ENCODE measurements at regions not wholly inside any gene's neighbourhood (a gene's known extent, or its start where the extent isn't known, plus 50 kb on each side); places are given as distances from the start of the nearest gene placed in this dataset.
"Not testable (repeated sequence)": the region's sequence is repeated elsewhere in the genome, so short reads cannot be mapped to it uniquely, and the experiment has no call there.

GRCh38 chr1:234784108-234784507 is 174.1 kb upstream of the IRF2BP2 start:
- WGBS (ENCODE audit: insufficient coverage), result no CpG with 5 or more reads among the region's 2 CpGs
- not testable (repeated sequence) for DNase-seq; H3K36me3 ChIP-seq (ENCODE audit: control insufficient read depth, insufficient read depth, low read length)

DNA sequence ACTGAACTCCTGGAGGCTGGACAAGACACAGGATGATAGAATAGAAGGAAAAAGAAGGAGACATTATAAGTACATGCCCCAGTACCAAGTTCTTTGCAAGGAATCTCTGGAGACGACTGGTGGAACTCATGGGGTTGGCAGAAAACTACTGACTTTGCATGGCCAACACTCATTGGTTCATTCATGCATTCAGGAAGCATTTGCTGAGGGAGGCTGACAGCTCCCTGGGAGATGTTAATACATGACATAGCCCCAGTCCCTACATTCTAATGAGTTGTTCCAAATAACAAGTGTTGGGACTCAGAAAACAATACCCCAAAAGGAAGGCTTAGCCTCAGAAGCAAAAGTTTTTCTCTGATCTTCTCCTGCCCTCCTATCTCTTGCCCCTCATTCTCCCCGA is 172.8 kb upstream of the IRF2BP2 start:
- Histone ChIP-seq H3K4me3 (ENCODE audit: low read length) (no peak overlapping the region), H3K27ac (ENCODE audit: low read length) (peak overlapping the region; percentile 23), H3K4me1 (ENCODE audit: control insufficient read depth, insufficient read depth, low read length) (peaks cover 24% of the 10 kb centered on the region), H3K9me3 (replicated peaks; ENCODE audit: control insufficient read depth, low read depth, low read length) (no peaks in the 10 kb centered on the region), H3K27me3 (ENCODE audit: control insufficient read depth, insufficient read depth, low read length) (peaks cover 31% of the 10 kb centered on the region), H3K36me3 (ENCODE audit: control insufficient read depth, insufficient read depth, low read length) (no peaks in the 10 kb centered on the region)
- 44% methylated on average over 2 of the region's 2 CpGs for WGBS (ENCODE audit: insufficient coverage)
- no peak for DNase-seq

More at GRCh38 chr1:234784108-234784507, 174.1 kb upstream of the IRF2BP2 start:
- Histone ChIP-seq H3K27me3 (ENCODE audit: control insufficient read depth, insufficient read depth, low read length) (peaks cover 21% of the 10 kb centered on the region), H3K4me1 (ENCODE audit: control insufficient read depth, insufficient read depth, low read length) (peaks cover 24% of the 10 kb centered on the region)
- not testable (repeated sequence) for H3K4me3 ChIP-seq (ENCODE audit: low read length); H3K9me3 ChIP-seq (replicated peaks; ENCODE audit: control insufficient read depth, low read depth, low read length); H3K27ac ChIP-seq (ENCODE audit: low read length)

- peaks cover 25% of the 10 kb centered on the region for H3K4me1 ChIP-seq (ENCODE audit: control insufficient read depth, insufficient read depth, low read length)
- H3K27me3 ChIP-seq (ENCODE audit: control insufficient read depth, insufficient read depth, low read length), result peaks cover 36% of the 10 kb centered on the region
- H3K4me3 ChIP-seq (ENCODE audit: low read length), result no peak overlapping the region
- peak; percentile 91 for DNase-seq
- no peak overlapping the region for H3K27ac ChIP-seq (ENCODE audit: low read length)
- 37% methylated on average over 4 of the region's 7 CpGs for WGBS (ENCODE audit: insufficient coverage)
- no peaks in the 10 kb centered on the region for H3K36me3 ChIP-seq (ENCODE audit: control insufficient read depth, insufficient read depth, low read length)
- no peaks in the 10 kb centered on the region for H3K9me3 ChIP-seq (replicated peaks; ENCODE audit: control insufficient read depth, low read depth, low read length)
Observed at GRCh38 chr1:234782105-234782751, 172.2 kb upstream of the IRF2BP2 start.

DNA sequence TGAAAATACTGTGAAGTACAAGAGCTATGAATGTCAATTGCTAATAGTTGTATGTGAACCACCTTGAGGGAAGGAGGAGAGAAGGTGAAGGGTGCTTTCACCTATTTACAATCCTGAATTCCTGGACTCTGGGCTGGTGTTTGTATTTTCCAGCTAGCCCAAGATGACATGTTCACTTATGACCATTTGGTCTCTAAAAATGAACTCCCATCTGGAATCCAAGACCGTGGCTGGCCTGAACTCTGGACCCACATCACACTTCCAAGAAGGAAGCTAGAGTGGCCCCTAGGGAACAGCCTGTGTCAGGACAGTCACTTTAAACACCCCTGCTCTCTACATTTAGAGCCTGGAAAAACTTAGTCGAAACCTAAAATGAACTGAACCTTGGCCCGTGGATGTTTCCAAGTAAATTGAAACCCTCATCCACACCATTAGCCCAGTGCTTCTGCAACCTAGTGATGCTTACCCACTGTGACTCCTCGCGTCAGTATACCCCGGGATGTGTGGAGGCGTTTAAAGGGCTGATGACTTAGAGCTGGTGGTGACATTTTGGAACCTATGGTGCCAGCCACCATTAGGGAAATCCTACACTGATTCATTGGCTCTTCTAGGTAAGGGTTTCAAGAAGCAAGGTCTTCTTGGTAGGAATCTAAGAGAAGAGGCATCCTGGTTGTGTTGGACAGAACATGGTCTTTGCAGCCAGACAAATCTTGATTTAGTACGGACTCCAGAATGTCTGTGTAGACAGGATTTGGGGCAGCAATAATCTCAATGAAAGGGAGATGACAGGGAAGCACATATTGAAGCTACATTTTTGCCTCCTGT is 171.5 kb upstream of the IRF2BP2 start:
- peak; percentile 77 for DNase-seq
- H3K27me3 ChIP-seq (ENCODE audit: control insufficient read depth, insufficient read depth, low read length), result peaks cover 44% of the 10 kb centered on the region
- no peak overlapping the region for H3K4me3 ChIP-seq (ENCODE audit: low read length)
- no peaks in the 10 kb centered on the region for H3K9me3 ChIP-seq (replicated peaks; ENCODE audit: control insufficient read depth, low read depth, low read length)
- no peaks in the 10 kb centered on the region for H3K36me3 ChIP-seq (ENCODE audit: control insufficient read depth, insufficient read depth, low read length)
- H3K4me1 ChIP-seq (ENCODE audit: control insufficient read depth, insufficient read depth, low read length), result peaks cover 30% of the 10 kb centered on the region
- WGBS (ENCODE audit: insufficient coverage), result 68% methylated on average over 8 of the region's 8 CpGs
- no peak overlapping the region for H3K27ac ChIP-seq (ENCODE audit: low read length)

DNA sequence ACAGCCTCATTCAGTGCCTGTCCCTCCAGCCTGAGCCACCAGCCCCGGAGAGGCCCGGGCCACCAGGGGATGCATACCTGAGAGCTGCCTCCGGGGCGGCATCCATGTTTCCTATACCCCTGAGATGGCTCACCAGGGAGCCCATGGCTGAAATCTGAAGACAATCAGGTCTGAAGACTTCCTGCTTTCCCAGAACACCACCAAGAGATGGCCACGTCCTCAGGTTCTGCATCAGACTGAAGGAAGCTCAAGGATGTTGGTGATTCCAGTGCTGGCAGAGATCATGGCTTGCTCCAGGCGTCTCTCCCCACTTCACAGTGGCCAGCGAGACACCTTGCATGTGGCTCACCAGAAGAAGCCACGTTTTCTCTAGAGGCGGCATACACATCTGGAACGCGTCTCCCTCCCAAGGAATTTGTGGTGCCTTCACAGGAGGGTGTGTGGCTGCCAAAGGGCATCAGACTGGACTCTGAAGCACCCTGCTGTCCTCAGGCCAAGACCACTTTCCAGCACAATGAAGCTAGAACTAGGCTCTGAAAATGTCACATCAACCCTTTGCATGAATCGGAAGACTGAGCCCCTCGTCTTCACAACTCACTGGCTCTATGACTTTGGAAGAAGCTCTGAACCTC is 170.7 kb upstream of the IRF2BP2 start:
- Histone ChIP-seq H3K27me3 (ENCODE audit: control insufficient read depth, insufficient read depth, low read length) (peaks cover 45% of the 10 kb centered on the region), H3K4me3 (ENCODE audit: low read length) (no peak overlapping the region), H3K36me3 (ENCODE audit: control insufficient read depth, insufficient read depth, low read length) (no peaks in the 10 kb centered on the region), H3K27ac (ENCODE audit: low read length) (no peak overlapping the region), H3K4me1 (ENCODE audit: control insufficient read depth, insufficient read depth, low read length) (peaks cover 30% of the 10 kb centered on the region), H3K9me3 (replicated peaks; ENCODE audit: control insufficient read depth, low read depth, low read length) (peaks cover 5% of the 10 kb centered on the region)
- no peak for DNase-seq
- WGBS (ENCODE audit: insufficient coverage), result 83% methylated on average over 13 of the region's 13 CpGs

- peaks cover 29% of the 10 kb centered on the region for H3K4me1 ChIP-seq (ENCODE audit: control insufficient read depth, insufficient read depth, low read length)
- H3K9me3 ChIP-seq (replicated peaks; ENCODE audit: control insufficient read depth, low read depth, low read length), result peaks cover 5% of the 10 kb centered on the region
- no peak overlapping the region for H3K27ac ChIP-seq (ENCODE audit: low read length)
- DNase-seq, result no peak
- H3K4me3 ChIP-seq (ENCODE audit: low read length), result no peak overlapping the region
- H3K27me3 ChIP-seq (ENCODE audit: control insufficient read depth, insufficient read depth, low read length), result peaks cover 45% of the 10 kb centered on the region
- WGBS (ENCODE audit: insufficient coverage), result 71% methylated on average over 3 of the region's 3 CpGs
- H3K36me3 ChIP-seq (ENCODE audit: control insufficient read depth, insufficient read depth, low read length), result no peaks in the 10 kb centered on the region
Observed at GRCh38 chr1:234780112-234780511, 170.1 kb upstream of the IRF2BP2 start.

GRCh38 chr1:234779600-234779999 is 169.6 kb upstream of the IRF2BP2 start:
- Histone ChIP-seq H3K4me1 (ENCODE audit: control insufficient read depth, insufficient read depth, low read length) (peaks cover 30% of the 10 kb centered on the region), H3K27me3 (ENCODE audit: control insufficient read depth, insufficient read depth, low read length) (peaks cover 45% of the 10 kb centered on the region)
- not testable (repeated sequence) for DNase-seq; H3K27ac ChIP-seq (ENCODE audit: low read length); H3K4me3 ChIP-seq (ENCODE audit: low read length); H3K36me3 ChIP-seq (ENCODE audit: control insufficient read depth, insufficient read depth, low read length); H3K9me3 ChIP-seq (replicated peaks; ENCODE audit: control insufficient read depth, low read depth, low read length)
- WGBS (ENCODE audit: insufficient coverage), result 79% methylated on average over 5 of the region's 5 CpGs

- H3K27ac ChIP-seq (ENCODE audit: low read length), result no peak overlapping the region
- whole genome bisulfite sequencing (ENCODE audit: insufficient coverage), result 72% methylated on average over 7 of the region's 7 CpGs
- H3K4me1 ChIP-seq (ENCODE audit: control insufficient read depth, insufficient read depth, low read length), result peaks cover 30% of the 10 kb centered on the region
- DNase-seq, result no peak
- H3K9me3 ChIP-seq (replicated peaks; ENCODE audit: control insufficient read depth, low read depth, low read length), result peaks cover 5% of the 10 kb centered on the region
- H3K36me3 ChIP-seq (ENCODE audit: control insufficient read depth, insufficient read depth, low read length), result no peaks in the 10 kb centered on the region
- no peak overlapping the region for H3K4me3 ChIP-seq (ENCODE audit: low read length)
- peaks cover 45% of the 10 kb centered on the region for H3K27me3 ChIP-seq (ENCODE audit: control insufficient read depth, insufficient read depth, low read length)
Observed at GRCh38 chr1:234779160-234779538, 169.2 kb upstream of the IRF2BP2 start.

GRCh38 chr1:234778221-234779159 is 168.5 kb upstream of the IRF2BP2 start:
- H3K4me3 ChIP-seq (ENCODE audit: low read length), result no peak overlapping the region
- no peak for DNase-seq
- 71% methylated on average over 22 of the region's 22 CpGs for WGBS (ENCODE audit: insufficient coverage)
- H3K9me3 ChIP-seq (replicated peaks; ENCODE audit: control insufficient read depth, low read depth, low read length), result peaks cover 5% of the 10 kb centered on the region
- no peak overlapping the region for H3K27ac ChIP-seq (ENCODE audit: low read length)
- H3K36me3 ChIP-seq (ENCODE audit: control insufficient read depth, insufficient read depth, low read length), result no peaks in the 10 kb centered on the region
- peaks cover 30% of the 10 kb centered on the region for H3K4me1 ChIP-seq (ENCODE audit: control insufficient read depth, insufficient read depth, low read length)
- peaks cover 45% of the 10 kb centered on the region for H3K27me3 ChIP-seq (ENCODE audit: control insufficient read depth, insufficient read depth, low read length)
